IMR-90 (cell line): ENCODE measurements at regions not wholly inside any gene's neighbourhood (a gene's known extent, or its start where the extent isn't known, plus 50 kb on each side); places are given as distances from the start of the nearest gene placed in this dataset.

Experiments used
- ATAC-seq: fragments of 200-7000 bp; cut with Tn5 transposase; 2 replicates; pipeline ENCODE4 v1.9.1; 2020; ENCODE audit warnings: low read depth, mild to moderate bottlenecking, moderate library complexity
- BruUV-seq: library from RNA; stranded (reverse); fragments of 400-500 nt; replicated peaks from 2 replicates; lab custom pipeline; 2021; lab: Mats Ljungman, UMichigan
- CTCF ChIA-PET: fragments of 300-600 bp; formaldehyde crosslinking; extraction: SDS; loops from one replicate; lab custom pipeline; 2021; ENCODE audit warnings: antibody characterized with exemption; lab: Yijun Ruan, JAX
- POLR2A ChIA-PET: fragments of 300-600 bp; sonication (Branson Sonifier 250); formaldehyde crosslinking; loops from one replicate; lab custom pipeline; 2022; ENCODE audit warnings: antibody characterized with exemption; ENCODE audit not compliant: unreplicated experiment; lab: Charles Lee
- DNase-seq: peaks from one replicate; pipeline ENCODE4 v3.0.0; 2013
- H2AFZ ChIP-seq: replicated peaks from 2 replicates; pipeline ENCODE3; 2013; ENCODE audit warnings: low read length, mild to moderate bottlenecking; ENCODE audit not compliant: poor library complexity
- H2AK5ac ChIP-seq: 2 replicates; pipeline ENCODE4 v1.6.1; 2013; ENCODE audit warnings: low read depth, low read length, inconsistent platforms
- H2AK9ac ChIP-seq: replicated peaks from 2 replicates; pipeline ENCODE3; 2013; ENCODE audit warnings: mild to moderate bottlenecking, low read depth, low read length, moderate library complexity; ENCODE audit not compliant: poor library complexity
- H2BK120ac ChIP-seq: 2 replicates; pipeline ENCODE4 v1.6.1; 2013; ENCODE audit warnings: low read depth, low read length, inconsistent platforms
- H2BK15ac ChIP-seq: 3 replicates; pipeline ENCODE4 v1.6.1; 2013; ENCODE audit warnings: low read depth, low read length, inconsistent platforms
- H2BK20ac ChIP-seq: 2 replicates; pipeline ENCODE4 v1.6.1; 2013; ENCODE audit warnings: low read depth, mild to moderate bottlenecking, inconsistent platforms, low read length, moderate library complexity
- H2BK5ac ChIP-seq: 2 replicates; pipeline ENCODE4 v1.6.1; 2013; ENCODE audit warnings: mild to moderate bottlenecking, low read depth, low read length, inconsistent platforms; ENCODE audit not compliant: poor library complexity, severe bottlenecking
- H3K14ac ChIP-seq: replicated peaks from 2 replicates; pipeline ENCODE4 v1.6.1; 2013; ENCODE audit warnings: low read depth, low read length, inconsistent platforms
- H3K18ac ChIP-seq: 2 replicates; pipeline ENCODE4 v1.6.1; 2013; ENCODE audit warnings: low read depth, low read length, control low read depth
- H3K23ac ChIP-seq: 2 replicates; pipeline ENCODE4 v1.6.1; 2013; ENCODE audit warnings: low read depth, low read length, inconsistent platforms
- H3K27ac ChIP-seq: 2 replicates; pipeline ENCODE4 v1.5.1; 2013; ENCODE audit warnings: mild to moderate bottlenecking, control low read depth, low read length; ENCODE audit not compliant: insufficient read depth
- H3K27me3 ChIP-seq: 2 replicates; pipeline ENCODE4 v1.6.1; 2013; ENCODE audit warnings: low read length; ENCODE audit not compliant: control insufficient read depth, insufficient read depth
- H3K36me3 ChIP-seq: 2 replicates; pipeline ENCODE4 v1.6.1; 2013; ENCODE audit warnings: low read length, mixed read lengths; ENCODE audit not compliant: control insufficient read depth, insufficient read depth
- H3K4ac ChIP-seq: 2 replicates; pipeline ENCODE4 v1.6.1; 2013; ENCODE audit warnings: low read depth, low read length, inconsistent platforms
- H3K4me1 ChIP-seq: 2 replicates; pipeline ENCODE4 v1.6.1; 2013; ENCODE audit warnings: low read length, mixed read lengths; ENCODE audit not compliant: control insufficient read depth, insufficient read depth
- H3K4me2 ChIP-seq: 2 replicates; pipeline ENCODE4 v1.6.1; 2013; ENCODE audit warnings: low read depth, mild to moderate bottlenecking, control low read depth, low read length, moderate library complexity
- H3K4me3 ChIP-seq: 2 replicates; pipeline ENCODE4 v1.5.1; 2013; ENCODE audit warnings: low read depth, mild to moderate bottlenecking, control low read depth, low read length, moderate library complexity; ENCODE audit not compliant: insufficient read depth
- H3K56ac ChIP-seq: 2 replicates; pipeline ENCODE4 v1.6.1; 2013; ENCODE audit warnings: low read length, inconsistent platforms; ENCODE audit not compliant: insufficient read depth; ENCODE audit errors: extremely low read depth
- H3K79me1 ChIP-seq, 2 experiments: 2 replicates each; pipeline ENCODE4 v1.6.1; 2013; ENCODE audit warnings: low read length in 2 of 2, inconsistent platforms in 1 of 2, low read depth in 1 of 2
- H3K9ac ChIP-seq: 2 replicates; pipeline ENCODE4 v1.6.1; 2013; ENCODE audit warnings: low read depth, low read length, control low read depth
- H3K9me1 ChIP-seq: 2 replicates; pipeline ENCODE4 v1.6.1; 2013; ENCODE audit warnings: low read length, inconsistent platforms; ENCODE audit not compliant: insufficient read depth
- H3K9me3 ChIP-seq: 2 replicates; pipeline ENCODE4 v1.6.1; 2013; ENCODE audit warnings: low read length; ENCODE audit not compliant: control insufficient read depth, insufficient read depth
- H4K20me1 ChIP-seq: 2 replicates; pipeline ENCODE4 v1.6.1; 2013; ENCODE audit warnings: low read length, inconsistent platforms; ENCODE audit not compliant: insufficient read depth
- H4K5ac ChIP-seq: 2 replicates; pipeline ENCODE4 v1.6.1; 2013; ENCODE audit warnings: mild to moderate bottlenecking, low read depth, low read length, control low read depth
- H4K8ac ChIP-seq, 2 experiments: 2 replicates each; pipeline ENCODE4 v1.6.1; 2013; ENCODE audit warnings: low read depth in 2 of 2, low read length in 2 of 2, control low read depth in 1 of 2, inconsistent platforms in 1 of 2
- H4K91ac ChIP-seq: 2 replicates; pipeline ENCODE4 v1.6.1; 2013; ENCODE audit warnings: low read depth, low read length, inconsistent platforms; ENCODE audit not compliant: insufficient read depth
- CEBPB ChIP-seq: IDR thresholded peaks from 2 replicates; pipeline ENCODE4 v1.6.1; 2012; ENCODE audit warnings: low read depth, low read length, improper control_type of control experiment
- CHD1 ChIP-seq: IDR thresholded peaks from 2 replicates; pipeline ENCODE4 v1.6.1; 2012; ENCODE audit warnings: low read depth, low read length, improper control_type of control experiment
- ELK1 ChIP-seq: fragments of 150-350 bp; IDR thresholded peaks from 2 replicates; pipeline ENCODE4 v1.6.1; 2016; ENCODE audit warnings: low read depth, mild to moderate bottlenecking, low read length, moderate library complexity, borderline replicate concordance
- FOS ChIP-seq: fragments of 150-350 bp; IDR thresholded peaks from 2 replicates; pipeline ENCODE4 v1.6.1; 2016; ENCODE audit warnings: low read depth, low read length
- MAZ ChIP-seq: IDR thresholded peaks from 2 replicates; pipeline ENCODE4 v1.6.1; 2012; ENCODE audit warnings: low read depth, mild to moderate bottlenecking, low read length, improper control_type of control experiment, moderate library complexity, borderline replicate concordance
- POLR2A ChIP-seq: IDR thresholded peaks from 2 replicates; pipeline ENCODE4 v1.6.1; 2012; ENCODE audit warnings: mild to moderate bottlenecking, low read depth, low read length
- RCOR1 ChIP-seq: IDR thresholded peaks from 2 replicates; pipeline ENCODE4 v1.6.1; 2012; ENCODE audit warnings: mild to moderate bottlenecking, low read length, improper control_type of control experiment; ENCODE audit not compliant: insufficient replicate concordance
- USF2 ChIP-seq: fragments of 150-350 bp; IDR thresholded peaks from 2 replicates; pipeline ENCODE4 v1.6.1; 2017; ENCODE audit warnings: mild to moderate bottlenecking, antibody characterized with exemption, low read length, low read depth
- WGBS, 2 experiments: methylation state at CpG; one replicate each; pipeline versions ENCODE4 v1.1.5 to v1.1.7; 2013; ENCODE audit warnings: missing lambda C conversion rate in 2 of 2; ENCODE audit not compliant: insufficient read length in 1 of 2; ENCODE audit errors: extremely low coverage in 2 of 2; 5-methylcytosine and 5-hydroxymethylcytosine counted together
- dilution Hi-C: fragments of 300-500 bp; cut with HindIII; formaldehyde crosslinking; loops from one replicate; pipeline ENCODE4 v1.14.3; 2018; ENCODE audit warnings: low sequenced_read_pairs; ENCODE audit not compliant: unreplicated experiment
- in situ Hi-C: fragments of 300-500 bp; cut with MboI; formaldehyde crosslinking; loops from 3 replicates; pipeline ENCODE4 v1.14.3; 2019; ENCODE audit warnings: low sequenced_read_pairs, inconsistent platforms, mixed read lengths
- intact Hi-C: fragments of 100-400 bp; cut with micrococcal nuclease; formaldehyde crosslinking; loops from 2 replicates; pipeline ENCODE4 v1.10.0; 2022

GRCh38 chr2:217307023-217307422, 447.2 kb upstream of the TNP1 start:
- Histone ChIP-seq H3K9ac (no peak overlapping the region), H3K4ac (no peak overlapping the region), H4K5ac (0 out of 2 replicates have a peak overlapping the region, but pooled peaks have one; percentile 32), H2AFZ (no peak overlapping the region), H3K79me1 (no peaks in the 10 kb centered on the region), H4K91ac (no peak overlapping the region; the same call in 1 of the 2 replicates), H4K8ac (no peak overlapping the region; a peak in 1 of 4 replicates), H2BK15ac (no peak overlapping the region), H3K4me2 (no peak overlapping the region), H2AK5ac (peak overlapping the region; percentile 53; the same call in 1 of the 2 replicates), H2AK9ac (no peak overlapping the region), H3K9me1 (no peaks in the 10 kb centered on the region), H3K4me1 (no peaks in the 10 kb centered on the region), H3K27ac (no peak overlapping the region), H2BK5ac (no peak overlapping the region), H3K23ac (no peak overlapping the region), H2BK120ac (no peak overlapping the region), H3K4me3 (no peak overlapping the region), H3K9me3 (no peaks in the 10 kb centered on the region), H2BK20ac (peak overlapping the region; percentile 24; the same call in 1 of the 2 replicates), H3K14ac (no peak overlapping the region), H4K20me1 (no peaks in the 10 kb centered on the region), H3K56ac (no peak overlapping the region), H3K27me3 (no peaks in the 10 kb centered on the region), H3K36me3 (peaks cover 13% of the 10 kb centered on the region), H3K18ac (no peak overlapping the region)
- intact Hi-C loops (no loop called here), in situ Hi-C loops (no loop called here), dilution Hi-C loops (no loop called here)
- ATAC-seq (no peak), DNase-seq (no peak)
- ChIA-PET CTCF (interaction anchor here (1.0 kb wide), 1 partner anchor 190 kb away, joined by 3 read pairs; no protein-coding TSS in a partner anchor), POLR2A (no interaction called here)
- TF ChIP-seq ELK1 (no peak), CHD1 (no peak), USF2 (no peak), CEBPB (no peak), MAZ (no peak), RCOR1 (no peak), FOS (no peak), POLR2A (no peak)
- BruUV-seq: no TSS peak
- 80% methylated on average over 2 of the region's 4 CpGs; no CpG with 5 or more reads in 1 of the 2 experiments for WGBS, 2 experiments
